Tibial artery (tissue), 4 donors: ENCODE measurements at regions not wholly inside any gene's neighbourhood (a gene's known extent, or its start where the extent isn't known, plus 50 kb on each side); places are given as distances from the start of the nearest gene placed in this dataset.

Experiments used
- DNase-seq, 2 donors: peaks; one replicate each; pipeline ENCODE4 v3.0.0-alpha.2; 2019
- H3K27ac ChIP-seq, 2 donors: fragments of 200-600 bp; sonication (generic) in 1 of 2; 1 replicate in 1 of 2; 2 replicates in 1 of 2; pipeline ENCODE4 v1.5.1; 2018 to 2019; ENCODE audit warnings: mild to moderate bottlenecking in 1 of 2
- H3K27me3 ChIP-seq, 2 donors: fragments of 200-600 bp; sonication (generic) in 1 of 2; one replicate each; pipeline versions ENCODE4 v1.5.1 to v1.6.0; 2016 to 2019
- H3K36me3 ChIP-seq, 3 donors: fragments of 200-600 bp; sonication (generic) in 2 of 3; one replicate each; pipeline ENCODE4 v1.5.1; 2016 to 2019; ENCODE audit warnings: mild to moderate bottlenecking in 2 of 3
- H3K4me1 ChIP-seq, 4 donors: fragments of 200-600 bp; sonication (generic) in 2 of 4; 1 replicate in 3 of 4; 2 replicates in 1 of 4; pipeline ENCODE4 v1.5.1; 2016 to 2019
- H3K4me3 ChIP-seq, 2 donors: fragments of 200-600 bp; sonication (generic) in 1 of 2; 1 replicate in 1 of 2; 2 replicates in 1 of 2; pipeline ENCODE4 v1.5.1; 2018 to 2019; ENCODE audit warnings: mild to moderate bottlenecking in 2 of 2
- H3K9me3 ChIP-seq, 3 donors: fragments of 200-600 bp; sonication (generic) in 1 of 3; one replicate each; pipeline ENCODE4 v1.5.1; 2016 to 2019
- intact Hi-C: fragments of 100-400 bp; cut with DNase I; formaldehyde crosslinking; loops from one replicate; pipeline ENCODE4 v1.15.0; 2023; ENCODE audit warnings: low total_unique reads
- TF ChIP-seq, protein P1 (sequence below), 2 experiments: fragments of 200-600 bp in 1 of 2; fragments of 450-650 bp in 1 of 2; IDR thresholded peaks; one replicate each; pipeline ENCODE4 v1.5.1; 2017 to 2019; ENCODE audit warnings: antibody characterized with exemption in 2 of 2, mild to moderate bottlenecking in 1 of 2, moderate library complexity in 1 of 2

- Histone ChIP-seq H3K27ac (no peak overlapping the region), H3K9me3 (no peaks in the 10 kb centered on the region), H3K36me3 (no peaks in the 10 kb centered on the region), H3K27me3 (no peaks in the 10 kb centered on the region), H3K4me1 (no peaks in the 10 kb centered on the region), H3K4me3 (no peak overlapping the region)
- TF ChIP-seq, protein P1, sequence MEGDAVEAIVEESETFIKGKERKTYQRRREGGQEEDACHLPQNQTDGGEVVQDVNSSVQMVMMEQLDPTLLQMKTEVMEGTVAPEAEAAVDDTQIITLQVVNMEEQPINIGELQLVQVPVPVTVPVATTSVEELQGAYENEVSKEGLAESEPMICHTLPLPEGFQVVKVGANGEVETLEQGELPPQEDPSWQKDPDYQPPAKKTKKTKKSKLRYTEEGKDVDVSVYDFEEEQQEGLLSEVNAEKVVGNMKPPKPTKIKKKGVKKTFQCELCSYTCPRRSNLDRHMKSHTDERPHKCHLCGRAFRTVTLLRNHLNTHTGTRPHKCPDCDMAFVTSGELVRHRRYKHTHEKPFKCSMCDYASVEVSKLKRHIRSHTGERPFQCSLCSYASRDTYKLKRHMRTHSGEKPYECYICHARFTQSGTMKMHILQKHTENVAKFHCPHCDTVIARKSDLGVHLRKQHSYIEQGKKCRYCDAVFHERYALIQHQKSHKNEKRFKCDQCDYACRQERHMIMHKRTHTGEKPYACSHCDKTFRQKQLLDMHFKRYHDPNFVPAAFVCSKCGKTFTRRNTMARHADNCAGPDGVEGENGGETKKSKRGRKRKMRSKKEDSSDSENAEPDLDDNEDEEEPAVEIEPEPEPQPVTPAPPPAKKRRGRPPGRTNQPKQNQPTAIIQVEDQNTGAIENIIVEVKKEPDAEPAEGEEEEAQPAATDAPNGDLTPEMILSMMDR (IDR thresholded peaks at IDR 0.05): no peak
- no peak for DNase-seq
- intact Hi-C loops: no loop called here
Measured at GRCh38 chr18:24776019-24776418, 315.6 kb downstream of the HRH4 start.

DNA sequence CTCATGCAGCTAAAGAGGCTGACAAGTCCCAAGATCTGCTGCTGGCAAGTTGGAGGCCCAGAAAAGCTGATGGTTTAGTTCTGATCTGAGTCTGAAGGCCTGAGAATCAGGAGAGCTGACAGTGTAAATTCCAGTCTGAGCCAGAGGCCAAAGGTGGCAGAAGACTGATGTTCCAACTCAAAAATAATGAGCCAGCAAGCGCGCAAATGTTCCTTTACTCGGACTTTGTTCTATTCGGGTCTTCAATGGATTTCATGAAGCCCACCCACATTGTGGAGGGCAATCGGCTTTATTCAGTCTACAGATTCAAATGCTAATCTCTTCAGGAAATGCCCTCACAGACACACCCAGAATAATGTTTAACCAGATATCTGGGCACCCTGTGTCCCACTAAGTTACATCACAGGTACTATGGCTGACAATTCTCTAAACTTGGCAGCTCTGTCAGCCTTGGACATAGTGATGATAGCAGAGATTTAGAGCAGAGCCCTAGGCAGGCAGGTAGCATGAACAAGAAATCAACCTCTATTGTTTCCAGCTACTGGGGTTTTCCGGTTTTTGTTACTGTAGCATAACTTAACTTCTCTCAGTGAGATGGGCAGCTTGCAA lies 318.5 kb downstream of the HRH4 start:
- intact Hi-C loops: no loop called here

GRCh38 chr18:24782566-24782965 lies 322.1 kb downstream of the HRH4 start:
- intact Hi-C loops: no loop called here
- H3K9me3 ChIP-seq: peaks cover 0 to under 1% (median 0%) of the 10 kb centered on the region in 3 donors
- H3K4me1 ChIP-seq: no peaks in the 10 kb centered on the region
- no peaks in the 10 kb centered on the region for H3K27me3 ChIP-seq
- no peak for DNase-seq
- H3K4me3 ChIP-seq: no peak overlapping the region
- H3K36me3 ChIP-seq: no peaks in the 10 kb centered on the region
- H3K27ac ChIP-seq: no peak overlapping the region
- TF ChIP-seq, protein P1 (IDR thresholded peaks at IDR 0.05): no peak

More for the DNA sequence above, 318.5 kb downstream of the HRH4 start:
- no peak for DNase-seq
- H3K4me1 ChIP-seq: no peaks in the 10 kb centered on the region
- no peaks in the 10 kb centered on the region for H3K36me3 ChIP-seq
- H3K9me3 ChIP-seq: no peaks in the 10 kb centered on the region
- no peak overlapping the region for H3K27ac ChIP-seq
- H3K4me3 ChIP-seq: no peak overlapping the region
- TF ChIP-seq, protein P1 (IDR thresholded peaks at IDR 0.05): no peak
- H3K27me3 ChIP-seq: no peaks in the 10 kb centered on the region

GRCh38 chr18:24785019-24785418 lies 324.6 kb downstream of the HRH4 start:
- no peaks in the 10 kb centered on the region for H3K4me1 ChIP-seq
- no peaks in the 10 kb centered on the region for H3K27me3 ChIP-seq
- no peak overlapping the region for H3K27ac ChIP-seq
- no peak overlapping the region for H3K4me3 ChIP-seq
- TF ChIP-seq, protein P1 (IDR thresholded peaks at IDR 0.05): no peak
- no peaks in the 10 kb centered on the region for H3K36me3 ChIP-seq
- intact Hi-C loops: no loop called here
- H3K9me3 ChIP-seq: peaks cover 0 to 2% (median 0%) of the 10 kb centered on the region in 3 donors
- no peak for DNase-seq

DNA sequence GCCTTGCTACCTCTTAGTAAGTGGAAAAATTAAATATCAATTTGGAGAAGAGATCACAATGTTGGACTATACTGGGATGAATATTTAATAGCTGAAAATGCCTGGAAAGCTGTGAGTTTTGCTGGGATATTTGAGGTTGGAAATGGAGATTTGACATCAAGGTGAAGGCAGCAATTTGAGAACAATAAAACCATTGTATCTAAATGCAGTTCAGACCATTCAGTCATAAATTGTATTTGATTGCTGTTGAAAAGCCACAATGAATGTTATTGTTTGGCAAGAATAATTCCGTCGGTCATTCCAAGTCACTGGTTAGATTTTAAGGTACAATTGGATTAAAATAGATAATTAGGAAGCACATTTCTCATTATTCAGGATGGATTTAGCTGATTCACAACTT lies 325.6 kb downstream of the HRH4 start:
- H3K27me3 ChIP-seq: no peaks in the 10 kb centered on the region
- no peak overlapping the region for H3K27ac ChIP-seq
- H3K9me3 ChIP-seq: peaks cover 0 to 2% (median 0%) of the 10 kb centered on the region in 3 donors
- H3K4me1 ChIP-seq: no peaks in the 10 kb centered on the region
- no peak for DNase-seq
- no peaks in the 10 kb centered on the region for H3K36me3 ChIP-seq
- H3K4me3 ChIP-seq: no peak overlapping the region
- TF ChIP-seq, protein P1 (IDR thresholded peaks at IDR 0.05): no peak
- intact Hi-C loops: no loop called here

- Histone ChIP-seq H3K27me3 (no peaks in the 10 kb centered on the region), H3K9me3 (peaks cover 0 to 2% (median 0%) of the 10 kb centered on the region in 3 donors), H3K4me1 (no peaks in the 10 kb centered on the region), H3K27ac (no peak overlapping the region), H3K4me3 (no peak overlapping the region), H3K36me3 (no peaks in the 10 kb centered on the region)
- intact Hi-C loops: no loop called here
- no peak for DNase-seq
- TF ChIP-seq, protein P1 (IDR thresholded peaks at IDR 0.05): no peak
Measured at GRCh38 chr18:24790347-24790746, 329.9 kb downstream of the HRH4 start.
